A549 (cell line): ENCODE measurements at regions not wholly inside any gene's neighbourhood (a gene's known extent, or its start where the extent isn't known, plus 50 kb on each side); places are given as distances from the start of the nearest gene placed in this dataset.

Experiments used
- ATAC-seq, 2 experiments: fragments of 200-7000 bp in 1 of 2; fragments of >200 bp in 1 of 2; cut with Nextera tagmentation in 1 of 2; cut with Tn5 transposase in 1 of 2; 3 replicates each; pipeline versions ENCODE4 v1.8.0 to v1.9.1; 2018 to 2020; ENCODE audit warnings: mild to moderate bottlenecking in 1 of 2, moderate library complexity in 1 of 2
- CTCF ChIA-PET: fragments of 300-600 bp; sonication (Branson Sonifier 250); formaldehyde crosslinking; extraction: SDS; loops from one replicate; lab custom pipeline; 2021; ENCODE audit warnings: antibody characterized with exemption, inconsistent platforms; lab: Yijun Ruan, JAX
- POLR2A ChIA-PET: fragments of 350-600 bp; formaldehyde crosslinking; extraction: SDS; loops from one replicate; lab custom pipeline; 2021; ENCODE audit warnings: antibody characterized with exemption, inconsistent platforms; lab: Yijun Ruan, JAX
- DNase-seq, 2 experiments: peaks; one replicate each; pipeline versions ENCODE4 v3.0.0 to v3.0.0-alpha.2; 2011 to 2016; ENCODE audit warnings: low read depth in 1 of 2, low spot score in 1 of 2
- FAIRE-seq: peaks from 2 replicates; lab custom pipeline; 2011; peaks lifted over from hg19 to GRCh38; lab: Jason Lieb, UNC
- H3K27ac ChIP-seq, 2 experiments: fragments of >200 bp; sonication (Bioruptor Twin); formaldehyde crosslinking; 3 replicates each; pipeline ENCODE4 v1.5.1; 2016 to 2017
- H3K4me1 ChIP-seq: fragments of >200 bp; sonication (Bioruptor Twin); formaldehyde crosslinking; 3 replicates; pipeline ENCODE4 v1.6.1; 2016
- H3K4me2 ChIP-seq: fragments of >200 bp; sonication (Bioruptor Twin); formaldehyde crosslinking; 3 replicates; pipeline ENCODE4 v1.6.1; 2016
- H3K4me3 ChIP-seq: fragments of >200 bp; sonication (Bioruptor Twin); formaldehyde crosslinking; 3 replicates; pipeline ENCODE4 v1.5.1; 2016
- H3K9me3 ChIP-seq: fragments of >200 bp; sonication (Bioruptor Twin); formaldehyde crosslinking; 3 replicates; pipeline ENCODE4 v1.6.1; 2016
- CTCF ChIP-seq: fragments of >200 bp; sonication (Bioruptor Twin); formaldehyde crosslinking; IDR thresholded peaks from 3 replicates; pipeline ENCODE4 v1.5.1; 2016
- E2F6 ChIP-seq: IDR thresholded peaks from 2 replicates; pipeline ENCODE4 v1.6.1; 2012; ENCODE audit warnings: low read depth, borderline replicate concordance
- EHMT2 ChIP-seq: fragments of 200-600 bp; sonication (generic); IDR thresholded peaks from 2 replicates; pipeline ENCODE4 v1.6.1; 2016; ENCODE audit warnings: antibody characterized with exemption, low read depth, mild to moderate bottlenecking, moderate library complexity
- EP300 ChIP-seq, 2 experiments: fragments of >200 bp; sonication (Bioruptor Twin); formaldehyde crosslinking; IDR thresholded peaks; 2 replicates in 1 of 2; 3 replicates in 1 of 2; pipeline ENCODE4 v1.6.1; 2016 to 2017
- FOSL2 ChIP-seq, 2 experiments: fragments of 450-650 bp in 1 of 2; fragments of >200 bp in 1 of 2; sonication (Bioruptor Twin) in 1 of 2; formaldehyde crosslinking; IDR thresholded peaks; 2 replicates each; pipeline versions ENCODE4 v1.5.0 to v1.6.1; 2016 to 2020; ENCODE audit warnings: mild to moderate bottlenecking in 1 of 2, moderate library complexity in 1 of 2
- GATA3 ChIP-seq: IDR thresholded peaks from 2 replicates; pipeline ENCODE4 v1.6.1; 2012; ENCODE audit warnings: borderline replicate concordance
- HDAC2 ChIP-seq: fragments of 200-600 bp; sonication (generic); IDR thresholded peaks from 2 replicates; pipeline ENCODE4 v1.6.1; 2016
- HEYL ChIP-seq: fragments of 250-450 bp; sonication (Bioruptor Pico); IDR thresholded peaks from 2 replicates; pipeline ENCODE4 v1.8.0; 2021; ENCODE audit warnings: mild to moderate bottlenecking, moderate library complexity
- KDM1A ChIP-seq: fragments of 200-600 bp; sonication (generic); IDR thresholded peaks from 2 replicates; pipeline ENCODE4 v1.6.1; 2016; ENCODE audit warnings: low read depth, mild to moderate bottlenecking
- MYC ChIP-seq: IDR thresholded peaks from 2 replicates; pipeline ENCODE4 v1.6.1; 2012; ENCODE audit warnings: mild to moderate bottlenecking, inconsistent platforms, low read length, improper control_type of control experiment, borderline replicate concordance
- NFE2L2 ChIP-seq: fragments of 150-350 bp; conservative IDR thresholded peaks from 2 replicates; pipeline ENCODE4 v1.6.1; 2014; ENCODE audit warnings: low read length
- POLR2A ChIP-seq: IDR thresholded peaks from 2 replicates; pipeline ENCODE4 v1.6.1; 2012; ENCODE audit warnings: mild to moderate bottlenecking, low read length
- RNF2 ChIP-seq: fragments of 200-600 bp; sonication (generic); IDR thresholded peaks from 2 replicates; pipeline ENCODE4 v1.6.1; 2016; ENCODE audit warnings: low read depth, mild to moderate bottlenecking, antibody characterized with exemption, moderate library complexity, borderline replicate concordance
- TP53 ChIP-seq: fragments of 250-450 bp; sonication (Bioruptor Pico); IDR thresholded peaks from 2 replicates; pipeline ENCODE4 v1.5.0; 2021; ENCODE audit warnings: mild to moderate bottlenecking, moderate library complexity
- ZC3H11A ChIP-seq: fragments of 450-650 bp; IDR thresholded peaks from 2 replicates; pipeline ENCODE4 v1.6.1; 2014; ENCODE audit warnings: antibody characterized with exemption, mild to moderate bottlenecking
- ZSCAN20 ChIP-seq: fragments of 250-450 bp; sonication (Bioruptor Pico); IDR thresholded peaks from 2 replicates; pipeline ENCODE4 v1.8.0; 2022; ENCODE audit warnings: mild to moderate bottlenecking, moderate library complexity
- WGBS: methylation state at CpG from one replicate; pipeline ENCODE4 v1.1.6; 2017; ENCODE audit errors: missing lambda C conversion rate; 5-methylcytosine and 5-hydroxymethylcytosine counted together
- TF ChIP-seq, protein P1 (sequence below): IDR thresholded peaks from 2 replicates; pipeline ENCODE4 v1.6.1; 2012
- TF ChIP-seq, protein P2 (sequence below): fragments of >200 bp; sonication (Bioruptor Twin); formaldehyde crosslinking; IDR thresholded peaks from 2 replicates; pipeline ENCODE4 v1.6.1; 2016
- TF ChIP-seq, protein P3 (sequence below): fragments of 450-650 bp; IDR thresholded peaks from 2 replicates; pipeline ENCODE4 v1.6.1; 2014; ENCODE audit warnings: antibody characterized with exemption

DNA sequence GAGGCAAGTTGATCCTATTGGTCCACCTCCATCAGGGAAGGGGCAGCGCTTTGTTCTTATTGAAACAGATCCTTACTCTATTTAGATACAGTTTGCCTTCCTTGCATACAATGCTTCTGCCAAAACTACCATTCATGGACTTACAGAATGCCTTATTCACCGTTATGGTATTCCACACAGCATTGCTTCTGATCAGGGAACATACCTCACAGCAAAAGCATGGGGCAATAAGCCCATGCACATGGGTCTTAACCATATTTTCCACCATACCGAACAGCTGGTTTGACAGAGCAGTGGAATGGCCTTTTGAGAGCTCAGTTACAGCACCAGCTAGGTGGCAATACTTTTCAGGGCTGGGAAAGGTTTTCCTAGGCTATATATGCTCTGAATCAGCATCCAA, 544.8 kb upstream of the ADGRL4 start:
- Histone ChIP-seq H3K27ac (no peak overlapping the region), H3K4me1 (no peaks in the 10 kb centered on the region), H3K4me2 (no peak overlapping the region), H3K9me3 (no peaks in the 10 kb centered on the region), H3K4me3 (no peak overlapping the region)
- no peak for FAIRE-seq
- ChIA-PET CTCF (no interaction called here), POLR2A (no interaction called here)
- TF ChIP-seq FOSL2 (IDR thresholded peaks at IDR 0.05) = no peak
- no peak for TF ChIP-seq FOSL2 (CRISPR knock-in tag; IDR thresholded peaks at IDR 0.05)
- TF ChIP-seq, protein P1, sequence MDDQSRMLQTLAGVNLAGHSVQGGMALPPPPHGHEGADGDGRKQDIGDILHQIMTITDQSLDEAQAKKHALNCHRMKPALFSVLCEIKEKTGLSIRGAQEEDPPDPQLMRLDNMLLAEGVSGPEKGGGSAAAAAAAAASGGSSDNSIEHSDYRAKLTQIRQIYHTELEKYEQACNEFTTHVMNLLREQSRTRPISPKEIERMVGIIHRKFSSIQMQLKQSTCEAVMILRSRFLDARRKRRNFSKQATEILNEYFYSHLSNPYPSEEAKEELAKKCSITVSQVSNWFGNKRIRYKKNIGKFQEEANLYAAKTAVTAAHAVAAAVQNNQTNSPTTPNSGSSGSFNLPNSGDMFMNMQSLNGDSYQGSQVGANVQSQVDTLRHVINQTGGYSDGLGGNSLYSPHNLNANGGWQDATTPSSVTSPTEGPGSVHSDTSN = no peak
- TF ChIP-seq EP300 (IDR thresholded peaks at IDR 0.05) = no peak
- no peak for TF ChIP-seq MYC
- no peak for TF ChIP-seq HDAC2
- no peak for DNase-seq
- ATAC-seq = no peak
- WGBS = 30% methylated on average over 3 of the region's 3 CpGs

GRCh38 chr1:79550402-79550801, 543.9 kb upstream of the ADGRL4 start:
- TF ChIP-seq, protein P2, sequence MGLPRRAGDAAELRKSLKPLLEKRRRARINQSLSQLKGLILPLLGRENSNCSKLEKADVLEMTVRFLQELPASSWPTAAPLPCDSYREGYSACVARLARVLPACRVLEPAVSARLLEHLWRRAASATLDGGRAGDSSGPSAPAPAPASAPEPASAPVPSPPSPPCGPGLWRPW = no peak
- TF ChIP-seq TP53 (CRISPR knock-in tag) (no peak), NFE2L2 (no peak), RNF2 (no peak), KDM1A (no peak), ZC3H11A (no peak), E2F6 (no peak), HEYL (CRISPR knock-in tag) (no peak), EHMT2 (no peak), CTCF (no peak), GATA3 (no peak)
- TF ChIP-seq, protein P3, sequence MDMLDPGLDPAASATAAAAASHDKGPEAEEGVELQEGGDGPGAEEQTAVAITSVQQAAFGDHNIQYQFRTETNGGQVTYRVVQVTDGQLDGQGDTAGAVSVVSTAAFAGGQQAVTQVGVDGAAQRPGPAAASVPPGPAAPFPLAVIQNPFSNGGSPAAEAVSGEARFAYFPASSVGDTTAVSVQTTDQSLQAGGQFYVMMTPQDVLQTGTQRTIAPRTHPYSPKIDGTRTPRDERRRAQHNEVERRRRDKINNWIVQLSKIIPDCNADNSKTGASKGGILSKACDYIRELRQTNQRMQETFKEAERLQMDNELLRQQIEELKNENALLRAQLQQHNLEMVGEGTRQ = no peak
- no peak overlapping the region for H3K27ac ChIP-seq
- WGBS = 59% methylated on average over 6 of the region's 6 CpGs
- ATAC-seq (no peak), FAIRE-seq (no peak), DNase-seq (no peak)
- no peaks in the 10 kb centered on the region for H3K9me3 ChIP-seq
- POLR2A ChIA-PET = no interaction called here
- CTCF ChIA-PET = no interaction called here
- no peaks in the 10 kb centered on the region for H3K4me1 ChIP-seq
- no peak overlapping the region for H3K4me3 ChIP-seq
- H3K4me2 ChIP-seq = no peak overlapping the region

DNA sequence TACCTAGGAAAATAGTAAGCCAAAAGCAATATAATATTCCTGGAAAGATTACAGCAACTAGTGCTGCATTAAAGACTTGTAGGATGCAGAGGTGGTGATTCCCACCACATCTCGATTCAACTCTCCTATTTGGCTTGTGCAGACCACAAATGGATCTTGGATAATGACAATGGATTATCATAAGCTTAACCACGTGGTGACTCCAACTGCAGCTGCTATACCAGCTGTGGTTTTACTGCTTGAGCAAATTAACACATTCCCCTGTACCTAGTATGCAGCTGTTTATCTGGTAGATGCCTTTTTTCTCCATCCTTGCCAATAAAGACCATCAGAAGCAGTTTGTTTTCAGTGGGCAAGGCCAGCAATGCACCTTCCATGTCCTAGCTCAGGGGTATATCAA, 542.7 kb upstream of the ADGRL4 start:
- no peak overlapping the region for H3K27ac ChIP-seq
- DNase-seq = no peak
- no peaks in the 10 kb centered on the region for H3K9me3 ChIP-seq
- ATAC-seq = no peak
- FAIRE-seq = no peak
- 4% methylated on average over 2 of the region's 2 CpGs for WGBS
- no peak overlapping the region for H3K4me2 ChIP-seq
- TF ChIP-seq, protein P3 = no peak
- no peak for TF ChIP-seq NFE2L2
- no peak for TF ChIP-seq EHMT2
- TF ChIP-seq POLR2A = no peak
- no peak for TF ChIP-seq ZSCAN20 (CRISPR knock-in tag)
- no peak for TF ChIP-seq TP53 (CRISPR knock-in tag)
- H3K4me3 ChIP-seq = no peak overlapping the region
- POLR2A ChIA-PET = no interaction called here
- no peaks in the 10 kb centered on the region for H3K4me1 ChIP-seq
- CTCF ChIA-PET = no interaction called here
